CD4-positive, alpha-beta T cell treated with Interleukin-12 subunit alpha and Interleukin-12 subunit beta, for 1 hour (primary cell): ENCODE measurements at regions not wholly inside any gene's neighbourhood (a gene's known extent, or its start where the extent isn't known, plus 50 kb on each side); places are given as distances from the start of the nearest gene placed in this dataset.

Source experiments
- DNase-seq: peaks from one replicate; pipeline ENCODE4 v3.0.0-alpha.2; 2020

DNA sequence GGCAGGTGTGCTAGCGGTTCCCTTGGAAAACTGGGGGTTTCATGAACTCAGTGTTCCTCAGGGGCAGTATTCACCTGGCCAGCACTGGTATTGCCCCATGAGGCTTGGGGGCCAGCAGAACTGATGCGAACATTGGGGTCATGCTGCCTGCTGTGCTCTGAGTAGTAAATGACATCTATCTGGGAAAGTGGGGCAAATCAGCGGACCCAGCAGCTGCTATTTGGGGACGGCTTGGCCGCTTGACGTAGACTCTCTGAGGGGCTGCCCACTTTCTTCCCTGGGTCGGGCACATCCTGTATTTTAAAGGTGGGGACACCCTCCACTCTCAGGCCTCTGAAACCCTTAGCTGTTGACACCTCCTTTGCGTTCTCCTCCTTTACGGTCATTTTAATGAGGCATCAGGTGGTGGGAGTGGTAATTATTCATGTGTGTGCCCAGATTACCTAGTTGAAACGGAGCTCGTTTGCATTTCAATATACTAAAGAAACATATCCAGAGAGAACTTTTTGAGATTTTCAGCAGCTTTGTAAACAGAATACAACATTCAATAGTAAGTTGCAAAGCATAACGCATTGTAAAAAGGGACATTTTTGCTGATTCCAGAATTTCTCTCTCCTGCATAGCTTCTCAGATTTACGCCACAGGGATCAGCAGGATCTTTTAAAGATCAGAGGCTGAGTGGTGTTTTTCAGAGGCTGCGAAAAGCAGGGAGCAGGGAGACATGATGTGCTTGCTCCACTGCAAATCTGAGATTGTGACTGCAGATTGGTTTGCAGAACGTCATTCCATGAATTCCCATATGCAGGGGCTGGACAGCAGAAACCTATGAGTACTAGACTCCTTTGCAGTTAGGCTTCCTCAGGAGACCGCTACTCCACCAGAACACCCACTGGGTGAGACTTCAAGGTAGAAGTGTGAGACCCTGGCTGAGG lies 56.8 kb upstream of the ZFR start:
- no peak for DNase-seq

DNA sequence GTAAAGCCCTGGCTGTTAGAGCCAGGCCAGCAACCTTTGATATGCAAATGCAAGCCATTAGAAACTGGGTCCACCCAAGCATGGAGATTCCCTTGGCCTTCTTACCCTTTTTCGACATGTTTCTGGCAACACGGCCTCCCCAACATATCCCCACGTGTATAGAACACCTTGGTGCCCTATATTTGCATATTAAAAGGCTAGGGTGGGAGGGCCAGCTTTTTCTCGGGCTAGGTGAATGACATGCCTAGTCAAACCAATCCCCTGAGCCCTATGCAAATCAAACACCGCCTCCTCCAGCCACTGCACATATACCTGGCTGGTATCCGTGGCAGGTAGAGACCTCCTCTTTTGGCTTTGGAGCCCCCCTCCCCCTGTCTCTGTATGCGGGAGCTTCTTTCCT lies 55.6 kb upstream of the ZFR start:
- DNase-seq = no peak

DNA sequence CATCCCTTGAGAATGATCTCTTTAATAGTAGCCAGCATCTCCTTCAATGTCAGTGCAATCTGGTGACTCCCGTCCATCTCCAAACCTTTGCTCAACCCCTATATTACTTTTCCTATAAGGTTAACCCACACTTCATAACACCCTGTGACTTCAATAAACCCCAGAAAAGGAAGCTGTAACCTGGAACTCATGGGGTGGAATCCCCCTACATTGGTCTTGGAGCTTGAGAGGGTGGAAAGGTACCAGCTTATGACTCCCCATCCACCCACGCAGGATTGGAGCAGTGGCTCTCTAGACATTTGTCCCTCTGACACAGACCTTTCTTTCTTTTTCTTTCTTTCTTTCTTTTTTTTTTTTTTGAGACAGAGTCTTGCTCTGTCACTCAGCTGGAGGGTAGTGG lies 54.7 kb upstream of the ZFR start:
- no peak for DNase-seq

DNA sequence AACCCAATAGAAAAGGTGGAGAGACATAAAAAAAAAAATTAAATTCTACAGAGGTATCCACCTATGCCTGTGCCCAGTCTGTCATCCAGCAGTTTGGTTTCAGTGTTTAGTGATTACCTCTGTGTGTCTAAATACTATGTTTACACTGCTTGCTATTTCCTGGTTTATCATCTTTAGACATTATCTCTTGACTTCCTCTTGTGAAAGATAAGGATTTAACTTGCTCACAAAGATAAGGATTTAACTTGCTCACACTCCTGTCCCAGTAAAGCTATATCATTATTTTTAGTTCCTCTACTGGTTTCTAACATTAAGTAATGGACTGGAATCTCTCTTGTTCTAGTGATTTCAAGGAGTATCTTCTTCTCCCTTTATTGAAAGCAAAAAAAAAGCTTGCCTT lies 53.9 kb upstream of the ZFR start:
- DNase-seq = no peak

DNA sequence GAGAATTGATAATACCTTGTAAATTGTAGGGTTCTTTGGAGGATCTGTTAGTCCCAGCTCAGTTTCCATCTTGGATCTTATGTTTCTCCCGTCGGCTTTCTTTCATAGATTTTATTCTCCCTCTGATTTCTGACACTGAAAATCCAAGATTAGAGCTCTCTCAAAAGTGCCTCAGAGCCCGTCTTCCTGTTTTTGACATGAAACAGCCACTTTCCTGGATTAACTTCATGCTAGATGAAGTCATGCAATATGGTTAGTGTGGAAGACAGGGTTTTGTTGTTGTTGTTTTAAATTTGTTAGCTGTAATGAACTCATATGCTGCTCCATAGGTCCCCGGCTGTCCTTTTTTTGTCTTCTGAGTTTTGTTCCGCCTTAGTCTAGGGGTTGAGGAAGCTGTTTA lies 51.6 kb upstream of the ZFR start:
- DNase-seq = no peak

DNA sequence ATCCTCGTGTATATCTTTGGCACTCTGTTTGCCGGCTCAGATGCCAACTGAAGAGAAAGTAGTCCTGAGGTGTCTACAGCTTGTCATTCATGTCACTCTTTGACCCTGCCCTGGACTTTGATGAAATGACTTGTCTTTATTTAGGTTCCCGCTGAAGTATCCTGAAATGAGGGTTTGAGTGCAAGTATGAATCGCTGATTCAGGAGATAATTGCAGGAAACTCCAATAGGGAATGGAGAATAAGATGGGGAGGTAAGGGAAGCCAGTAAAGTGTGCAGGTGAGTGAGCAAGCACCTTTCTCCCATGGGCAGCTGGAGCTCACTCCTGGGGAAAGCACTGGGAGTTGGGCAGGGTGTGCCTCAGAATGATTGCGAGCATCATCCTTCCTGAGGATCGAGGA lies 50.3 kb upstream of the ZFR start:
- no peak for DNase-seq
